Kidney tubule cell (primary cell): ENCODE measurements at regions not wholly inside any gene's neighbourhood (a gene's known extent, or its start where the extent isn't known, plus 50 kb on each side); places are given as distances from the start of the nearest gene placed in this dataset.
"Not testable (repeated sequence)": the region's sequence is repeated elsewhere in the genome, so short reads cannot be mapped to it uniquely, and the experiment has no call there.

Experiments used
- DNase-seq: peaks from one replicate; pipeline ENCODE4 v3.0.0-alpha.2; 2018; ENCODE audit warnings: low spot score

DNA sequence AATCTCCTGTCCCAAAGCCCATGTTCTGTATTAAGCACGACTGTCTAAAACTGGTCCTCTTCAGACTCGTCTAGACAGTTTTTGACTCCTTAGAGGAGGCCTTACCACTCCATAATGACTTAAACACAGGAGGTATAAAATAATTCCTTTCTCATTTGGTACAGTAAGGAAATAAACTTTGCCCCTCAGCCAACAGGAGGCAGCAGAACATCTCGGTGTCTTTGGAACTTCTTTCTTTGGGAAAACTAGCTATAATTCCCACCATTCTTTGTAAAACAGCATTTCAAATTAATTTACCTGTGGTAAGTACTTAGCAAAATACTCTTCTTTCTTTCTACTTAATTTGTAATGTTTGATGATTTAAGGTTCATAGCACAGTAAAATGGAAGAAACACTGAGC lies 292.7 kb upstream of the G2E3 start:
- DNase-seq, result no peak

DNA sequence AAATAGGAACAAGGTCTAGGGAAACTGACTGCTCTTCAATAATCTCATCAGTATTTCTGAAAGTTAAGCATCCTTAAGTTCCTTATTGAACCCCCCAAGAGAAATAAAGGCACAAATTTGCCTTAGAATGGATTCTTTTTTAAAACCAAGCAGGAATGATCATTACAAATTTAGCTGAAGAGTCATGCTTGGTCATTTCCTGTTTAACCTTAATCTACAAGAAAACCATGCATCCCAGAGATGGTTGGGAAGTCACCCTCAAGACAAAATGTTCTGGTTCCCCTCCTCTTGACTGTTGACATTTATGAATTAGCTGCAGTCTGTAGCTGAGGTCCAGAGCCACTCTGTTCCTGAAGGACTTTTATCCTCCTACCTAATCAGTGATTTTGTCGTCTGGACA lies 291.8 kb upstream of the G2E3 start:
- DNase-seq, result peak; percentile 23

DNA sequence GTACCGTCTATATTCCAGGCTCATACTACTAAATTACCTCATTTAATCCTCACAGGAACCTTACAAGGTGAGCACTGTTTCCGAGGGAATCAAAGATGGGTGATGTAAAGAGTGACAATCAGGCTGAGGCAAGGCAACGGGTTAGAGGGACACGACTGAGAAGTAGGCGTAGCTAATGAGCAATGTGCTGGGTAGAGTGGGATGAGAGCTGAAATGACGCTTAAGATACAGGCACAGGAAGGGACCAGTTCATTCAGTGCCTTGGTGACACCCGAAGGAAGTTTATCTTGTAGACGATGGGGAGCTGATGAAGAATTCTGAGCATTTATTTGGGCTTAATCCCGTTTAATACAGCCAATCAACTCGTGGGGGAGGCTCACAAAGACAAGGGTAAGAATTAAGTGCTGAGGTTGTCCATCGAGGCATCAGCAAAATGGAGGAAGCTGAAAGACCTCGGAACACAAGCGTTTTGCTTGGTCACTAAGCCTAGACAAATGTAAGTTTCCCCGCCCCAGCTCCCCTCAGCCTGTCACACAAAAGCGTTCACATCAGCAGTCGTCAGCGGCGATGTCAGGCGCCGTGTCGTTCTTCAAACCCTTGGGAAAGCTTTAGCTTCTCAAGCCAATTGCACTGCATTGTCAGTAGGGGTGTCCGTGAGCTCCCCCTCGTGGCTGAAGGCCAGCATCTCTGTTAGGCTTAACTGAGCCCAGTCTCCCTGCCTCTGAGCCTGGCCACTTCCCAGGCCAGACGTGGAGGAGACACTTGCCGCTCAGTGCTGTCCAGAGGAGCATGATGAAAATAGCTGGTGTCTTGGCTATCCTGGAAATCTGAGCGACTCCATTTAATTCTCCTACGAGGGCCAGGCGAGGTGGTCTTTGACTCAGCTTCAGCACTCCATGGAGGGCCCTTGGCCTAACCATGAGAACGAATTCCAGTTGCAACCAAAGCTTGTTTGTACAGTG lies 288.5 kb upstream of the G2E3 start:
- DNase-seq, result peak; percentile 83

DNA sequence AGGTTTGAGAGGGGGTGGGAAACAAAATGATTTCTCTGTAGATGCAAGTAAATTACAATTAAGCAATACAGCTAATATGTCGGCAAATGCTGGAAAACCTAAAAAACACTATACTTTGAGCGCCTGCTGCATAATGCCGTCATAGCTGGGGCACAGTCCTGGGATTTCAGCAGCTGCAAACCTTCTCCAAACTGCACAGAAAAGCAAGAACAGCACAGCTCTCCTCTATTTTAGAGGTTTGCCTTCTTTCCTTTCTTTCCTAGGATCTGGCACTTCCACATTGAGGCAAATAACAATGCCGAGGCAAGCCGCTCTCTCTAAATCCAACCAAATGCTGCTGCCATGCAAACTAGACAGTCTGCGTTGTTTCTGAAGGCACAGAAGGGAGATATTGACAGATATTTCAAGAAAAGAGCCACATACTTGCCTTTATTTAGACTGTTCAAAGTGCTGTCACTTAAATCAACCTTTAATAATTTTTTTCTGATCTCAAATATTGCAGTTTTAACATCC lies 287.1 kb upstream of the G2E3 start:
- DNase-seq, result no peak

DNA sequence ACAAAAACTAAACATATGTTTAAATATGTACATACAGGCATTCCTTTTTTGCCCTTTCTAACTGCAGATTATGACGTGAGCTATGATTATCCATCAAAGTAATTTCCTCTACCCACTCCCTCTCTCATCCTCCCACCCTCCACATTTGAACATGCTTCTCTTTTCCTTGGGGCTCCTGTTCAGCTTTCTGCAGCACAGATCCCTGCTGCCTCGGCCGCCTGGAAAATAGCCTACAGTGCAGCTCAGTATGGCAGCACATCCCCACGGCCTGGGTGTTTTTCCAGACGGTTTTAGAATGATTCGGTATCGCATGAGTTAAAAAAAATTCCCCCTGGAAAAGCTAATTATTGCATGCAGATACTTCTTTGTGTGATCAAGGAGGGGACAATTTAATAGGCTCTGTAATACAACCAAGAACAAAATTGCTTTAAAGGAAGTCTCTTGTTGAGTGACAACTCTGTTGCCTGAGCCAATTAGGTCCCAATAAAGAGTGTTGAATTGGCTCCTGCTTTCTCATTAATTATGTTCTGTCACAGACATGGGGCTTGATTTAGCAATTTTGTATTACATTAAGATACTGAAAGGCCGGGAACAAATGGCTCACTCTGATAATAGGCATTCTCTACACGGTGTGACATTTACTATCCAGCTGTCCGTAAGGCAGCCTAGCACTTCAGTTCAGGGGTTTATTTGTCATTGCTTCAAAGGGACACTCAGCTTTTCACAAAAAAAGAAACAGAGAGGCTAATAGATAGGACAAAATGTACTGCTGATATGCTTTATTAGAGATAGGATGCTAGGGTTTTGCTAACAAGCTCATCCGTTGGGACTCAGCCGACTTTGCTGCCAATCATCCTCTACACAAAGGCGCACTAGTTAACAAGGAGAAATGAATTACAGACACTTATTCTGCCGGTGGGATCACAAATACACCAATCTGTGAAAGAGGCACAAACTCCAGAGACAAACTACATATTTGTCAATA lies 285.8 kb upstream of the G2E3 start:
- DNase-seq, result no peak

DNA sequence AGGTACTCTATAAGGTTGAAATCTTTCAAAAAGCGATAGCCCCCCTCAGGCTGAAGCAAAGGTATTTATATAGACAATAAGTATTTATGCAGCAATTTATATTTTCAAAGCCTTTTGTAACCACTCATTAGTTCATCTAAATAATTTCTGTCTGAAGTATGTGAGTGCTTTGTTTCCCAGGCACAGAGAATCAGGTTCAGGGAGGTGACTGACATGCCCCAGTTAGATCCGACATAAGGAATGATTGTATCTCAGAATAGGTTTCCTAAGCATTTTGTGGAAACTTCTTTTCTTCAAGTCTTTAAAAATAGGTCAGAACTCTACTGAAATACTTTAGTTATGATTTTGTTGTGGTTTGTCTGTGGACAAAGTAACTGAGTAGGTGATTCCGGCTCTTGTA lies 283.4 kb upstream of the G2E3 start:
- DNase-seq, result no peak

DNA sequence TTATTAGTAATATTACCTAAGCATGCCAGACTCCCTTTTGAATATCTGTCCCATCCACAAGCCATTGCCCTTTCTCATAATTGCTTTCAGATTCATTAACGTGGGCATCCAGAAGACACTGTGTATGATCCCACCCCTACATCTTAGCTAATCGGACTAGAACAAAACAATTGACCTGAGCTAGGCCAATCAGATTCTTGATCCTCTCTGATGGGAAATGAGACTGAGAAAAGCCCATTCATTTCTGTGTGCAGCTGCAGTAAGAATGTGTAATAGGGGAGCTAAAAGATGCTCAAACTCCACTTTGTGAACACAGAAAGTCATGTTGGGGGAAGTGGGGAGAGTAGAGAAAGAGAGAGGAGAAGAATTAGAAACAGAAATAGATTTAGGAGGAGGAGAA lies 281.7 kb upstream of the G2E3 start:
- DNase-seq, result no peak

DNA sequence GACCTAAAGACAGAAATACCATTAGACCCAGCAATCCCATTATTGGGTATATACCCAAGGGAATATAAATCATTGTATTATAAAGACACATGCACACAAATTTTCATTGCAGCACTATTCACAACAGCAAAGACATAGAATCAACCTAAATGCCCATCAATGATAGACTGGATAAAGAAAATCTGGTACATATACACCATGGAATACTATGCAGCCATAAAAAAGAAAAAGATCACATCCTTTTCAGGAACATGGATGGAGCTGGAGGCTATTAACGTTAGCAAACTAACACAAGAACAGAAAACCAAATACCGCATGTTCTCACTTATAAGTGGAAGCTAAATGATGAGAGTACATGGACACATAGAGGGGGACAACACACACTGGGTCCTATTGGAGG lies 280.1 kb upstream of the G2E3 start:
- DNase-seq, result not testable (repeated sequence)

DNA sequence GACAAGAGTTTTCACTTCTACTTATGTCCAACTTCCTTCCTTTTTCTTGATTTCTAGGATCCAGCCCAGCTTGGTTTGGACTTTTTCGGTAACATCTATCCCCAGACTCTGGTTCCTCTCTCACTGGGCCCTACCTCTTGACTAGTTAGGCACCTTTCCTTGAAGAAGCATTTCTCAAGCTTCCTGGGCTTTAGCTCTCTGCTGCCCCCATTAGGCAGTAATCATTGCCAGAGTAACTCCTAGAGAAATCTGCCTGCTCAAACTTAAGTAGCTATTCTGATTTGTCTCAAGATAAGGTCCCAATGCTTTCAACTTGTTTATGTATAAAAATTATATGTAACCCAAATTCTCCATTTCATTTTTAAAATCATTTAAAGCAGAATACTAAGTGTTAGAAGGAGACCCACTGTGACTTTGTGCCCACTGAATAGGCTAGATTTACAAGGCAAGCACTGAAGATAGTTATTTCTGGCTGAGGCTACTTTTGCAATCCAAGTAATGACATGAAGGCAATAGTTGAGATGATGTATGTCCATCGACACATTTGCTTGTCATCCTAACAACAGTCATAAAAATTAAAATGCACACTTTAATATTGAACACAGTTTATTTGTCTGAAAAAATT lies 275.0 kb upstream of the G2E3 start:
- DNase-seq, result peak; percentile 59

DNA sequence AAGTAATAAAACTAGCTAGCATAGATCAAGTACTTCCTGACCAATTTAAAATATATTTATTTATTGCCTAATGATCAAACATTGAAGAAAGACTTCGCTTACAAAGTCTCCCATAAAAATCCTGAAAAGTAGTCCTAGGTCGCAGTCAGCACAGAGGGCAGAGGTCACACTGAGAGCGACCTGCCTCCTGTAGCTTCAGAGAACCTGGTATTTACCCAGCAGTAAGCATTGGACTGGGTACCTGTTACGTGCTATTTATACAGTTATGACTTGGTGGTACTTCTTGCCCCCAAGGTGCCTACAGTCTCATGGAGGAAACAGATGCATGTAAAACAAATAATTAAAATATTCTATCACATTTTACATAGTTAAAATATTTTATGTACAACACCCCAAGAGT lies 274.1 kb upstream of the G2E3 start:
- no peak for DNase-seq

DNA sequence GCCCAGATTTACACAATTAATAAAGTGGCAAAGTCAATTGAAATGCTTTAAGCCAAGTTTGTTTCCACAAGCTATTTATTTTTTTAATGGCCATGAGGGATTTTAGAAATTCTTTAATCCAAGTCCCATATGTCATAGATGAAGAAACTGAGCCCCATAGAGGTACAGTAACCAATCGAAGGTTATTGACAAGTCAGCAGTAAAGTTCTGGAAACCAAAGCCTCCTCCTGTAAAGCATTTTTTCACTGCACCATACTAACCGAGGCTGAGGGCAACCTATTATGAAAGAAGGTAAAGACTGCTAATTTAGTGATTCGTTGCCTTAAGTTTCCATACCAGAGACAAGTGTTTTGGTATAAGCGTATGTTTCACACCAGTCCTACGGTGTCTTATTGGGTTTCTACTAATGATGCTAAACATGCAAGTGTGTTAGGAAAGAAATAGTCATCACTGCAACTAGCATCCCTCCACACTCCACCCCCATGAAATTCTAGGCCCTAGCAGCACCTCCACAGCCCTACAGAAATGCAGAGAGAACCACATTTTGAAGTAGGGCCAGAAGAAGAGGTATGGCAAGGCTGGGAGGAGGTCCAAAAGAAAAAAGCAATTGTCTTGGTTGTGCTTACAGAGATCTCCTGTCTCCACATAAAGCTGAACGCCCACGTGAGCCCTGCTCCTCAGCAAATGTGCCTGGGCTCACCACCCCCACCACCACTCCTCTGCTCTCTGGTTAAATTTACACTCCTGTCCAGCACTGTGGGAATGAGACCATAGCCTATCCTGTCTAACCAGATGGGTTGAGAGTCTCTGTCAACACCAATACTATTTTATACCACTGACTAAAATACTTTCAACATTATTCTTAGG lies 271.1 kb upstream of the G2E3 start:
- DNase-seq, result no peak

DNA sequence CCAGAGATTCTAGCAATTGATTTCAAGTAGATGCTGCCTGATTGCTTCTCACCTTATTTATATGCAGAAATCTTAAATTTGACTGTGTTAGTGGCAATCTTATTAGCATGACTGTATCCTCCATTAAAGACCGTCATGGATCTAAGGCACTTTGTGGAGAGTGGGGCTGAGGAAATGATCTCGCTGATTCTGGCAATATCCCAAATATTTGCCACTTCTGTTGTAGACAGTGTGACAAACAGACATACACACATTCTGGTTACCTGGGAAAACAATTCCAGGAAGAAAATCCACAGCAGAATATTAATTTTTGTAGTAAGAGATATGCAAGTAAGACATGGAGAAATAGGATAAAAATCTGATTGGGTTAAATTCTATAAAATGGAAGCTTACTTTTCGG lies 269.0 kb upstream of the G2E3 start:
- DNase-seq, result peak; percentile 79

DNA sequence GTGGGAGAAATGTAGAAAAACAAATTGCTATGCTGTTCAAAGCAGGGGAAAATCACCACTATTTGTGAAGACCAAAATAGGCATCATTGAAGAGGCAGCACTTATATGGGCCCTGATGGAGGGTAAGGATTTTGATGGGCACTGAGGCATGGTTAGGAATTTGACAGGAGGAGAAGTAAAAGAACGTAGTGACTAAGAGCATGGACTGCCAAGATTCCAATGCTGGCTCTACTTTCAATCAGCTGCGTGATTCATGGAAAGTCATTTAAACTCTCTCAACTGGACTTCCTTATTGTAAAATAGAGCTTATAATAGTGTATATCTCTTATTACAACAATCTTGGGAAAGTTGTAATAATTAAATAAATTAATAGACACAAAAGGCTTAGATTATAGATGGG lies 267.7 kb upstream of the G2E3 start:
- DNase-seq, result peak; percentile 89

DNA sequence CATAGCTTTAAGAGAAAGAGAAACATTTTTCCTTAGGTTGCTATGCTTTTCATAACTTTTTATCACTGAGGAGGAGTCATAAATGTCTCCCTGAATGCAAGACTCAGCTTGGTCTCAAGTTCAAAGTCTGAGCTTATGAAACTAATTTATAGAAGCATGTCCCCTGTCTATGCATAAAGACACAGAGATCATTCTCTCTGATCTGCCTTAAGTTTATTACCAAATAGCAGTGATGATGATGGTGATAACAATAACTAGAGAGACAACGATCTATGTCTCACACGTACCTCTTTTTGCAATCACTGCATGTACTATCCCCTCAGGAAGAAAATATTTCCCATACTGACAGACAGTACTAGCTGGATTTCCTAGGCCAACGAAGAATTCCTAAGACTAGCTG lies 266.4 kb upstream of the G2E3 start:
- DNase-seq, result no peak

DNA sequence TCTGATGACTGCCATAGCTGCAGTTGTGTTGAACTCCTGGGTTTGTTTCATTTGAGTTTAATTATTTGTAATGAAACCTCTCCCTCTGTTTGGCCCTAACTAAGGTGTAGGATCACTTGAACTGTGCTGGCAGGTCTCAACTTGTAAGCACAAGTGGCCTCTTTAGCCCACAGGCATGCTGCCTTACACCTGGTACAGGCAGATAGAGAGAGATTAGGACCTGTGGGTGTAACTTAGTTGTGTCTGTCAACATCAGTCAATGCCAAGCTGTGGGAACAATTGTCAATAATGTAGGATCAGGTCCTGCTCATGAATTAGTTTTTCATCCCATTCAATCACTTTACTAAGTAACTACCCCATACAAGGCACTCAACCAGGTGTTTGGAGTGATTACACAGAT lies 263.0 kb upstream of the G2E3 start:
- DNase-seq, result no peak

DNA sequence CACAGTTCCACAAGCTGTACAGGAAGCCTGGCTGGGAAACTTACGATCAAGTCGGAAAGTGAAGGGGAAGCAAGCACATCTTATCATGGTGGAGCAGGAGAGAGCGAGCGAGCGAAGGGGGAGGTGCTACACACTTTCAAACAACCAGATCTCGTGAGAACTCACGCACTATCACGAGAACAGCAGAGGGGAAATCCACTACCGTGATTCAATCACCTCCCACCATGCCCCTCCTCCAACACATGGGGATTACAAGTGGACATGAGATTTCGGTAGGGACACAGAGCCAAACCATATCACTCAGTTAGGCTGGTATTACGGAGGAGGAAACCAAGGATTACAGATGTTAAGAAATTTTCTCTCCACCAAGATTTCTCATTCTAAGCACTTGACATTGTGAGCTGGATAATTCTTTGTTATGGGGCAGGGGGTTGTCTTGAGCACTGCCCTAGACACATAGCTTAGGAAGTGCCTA lies 262.0 kb upstream of the G2E3 start:
- no peak for DNase-seq

DNA sequence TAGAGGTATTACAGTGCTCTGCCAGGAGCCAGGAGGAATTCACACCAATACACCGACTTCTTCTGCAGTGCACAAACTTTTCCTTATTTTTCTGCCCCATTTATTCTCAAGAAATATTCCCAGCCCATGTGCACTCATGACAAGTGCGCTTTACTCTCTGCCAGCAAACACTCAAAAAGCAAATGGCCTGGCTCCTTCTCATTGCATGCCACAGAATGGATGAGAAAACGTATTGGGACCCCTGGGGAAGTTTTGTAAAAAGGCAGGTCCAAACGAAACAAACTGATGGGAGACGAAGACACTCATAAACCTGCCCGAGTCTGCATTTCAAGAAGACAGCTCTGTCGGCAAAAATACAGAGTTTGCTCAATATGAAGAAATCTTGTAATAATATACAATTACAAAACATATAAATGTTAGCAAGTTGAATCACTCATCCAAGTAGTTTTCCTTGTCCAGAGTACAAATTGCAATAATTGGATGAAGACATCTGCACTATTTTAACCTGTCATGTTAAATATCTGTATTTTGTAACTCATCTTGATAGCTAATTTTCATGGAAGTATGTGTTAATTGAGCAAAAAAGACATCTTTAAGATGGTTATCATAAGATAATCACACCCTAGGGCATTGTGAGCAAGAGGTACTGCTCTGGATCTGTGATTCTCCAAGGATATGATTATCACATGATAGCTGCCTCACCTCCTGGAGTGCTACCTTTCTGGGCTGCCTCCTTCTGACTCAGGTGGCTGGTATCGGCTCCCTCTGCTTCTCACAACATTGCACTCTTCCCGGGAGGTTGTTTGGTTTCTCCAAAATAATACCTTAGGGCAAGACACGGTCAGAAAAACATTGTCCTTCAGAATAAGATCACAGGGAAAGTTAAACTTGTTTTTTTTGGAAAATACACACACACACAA lies 260.8 kb upstream of the G2E3 start:
- DNase-seq, result peak; percentile 61

DNA sequence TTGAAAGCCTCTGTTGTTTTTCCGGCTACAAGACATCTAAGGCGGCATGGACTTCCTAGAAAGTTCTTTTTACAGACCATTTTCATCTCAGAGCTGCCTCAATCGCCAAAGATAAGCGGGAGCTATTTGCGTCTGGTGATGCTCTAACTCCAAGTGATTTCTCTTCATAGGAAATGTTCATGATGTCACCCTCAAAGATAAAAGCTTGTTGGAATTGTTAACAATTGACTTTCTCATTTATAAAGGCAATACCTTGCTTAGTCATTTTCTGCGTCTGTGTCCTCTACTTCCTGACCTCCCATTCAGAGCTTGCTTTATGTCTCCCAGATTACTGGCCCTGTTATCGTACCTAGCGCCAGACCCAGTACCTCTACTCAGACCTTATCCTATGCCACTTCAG lies 259.0 kb upstream of the G2E3 start:
- peak; percentile 4 for DNase-seq

DNA sequence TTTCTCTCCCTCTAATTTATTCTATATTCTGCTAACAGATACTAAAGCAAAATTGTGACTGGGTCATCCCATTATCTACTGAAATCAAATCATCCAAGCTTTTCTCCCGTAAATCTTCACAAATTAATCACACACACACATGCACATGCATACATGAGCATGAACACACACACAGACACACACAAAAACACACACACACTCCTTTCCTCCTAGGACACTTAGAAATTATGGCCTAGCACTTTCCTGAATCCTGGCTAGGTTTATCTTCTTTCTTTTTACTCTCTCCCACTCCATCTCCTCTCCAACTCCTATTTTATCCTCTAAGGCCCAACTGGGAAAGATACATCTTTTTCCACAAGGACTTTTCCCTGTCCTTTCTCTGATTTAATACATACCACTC lies 255.6 kb upstream of the G2E3 start:
- DNase-seq, result no peak

DNA sequence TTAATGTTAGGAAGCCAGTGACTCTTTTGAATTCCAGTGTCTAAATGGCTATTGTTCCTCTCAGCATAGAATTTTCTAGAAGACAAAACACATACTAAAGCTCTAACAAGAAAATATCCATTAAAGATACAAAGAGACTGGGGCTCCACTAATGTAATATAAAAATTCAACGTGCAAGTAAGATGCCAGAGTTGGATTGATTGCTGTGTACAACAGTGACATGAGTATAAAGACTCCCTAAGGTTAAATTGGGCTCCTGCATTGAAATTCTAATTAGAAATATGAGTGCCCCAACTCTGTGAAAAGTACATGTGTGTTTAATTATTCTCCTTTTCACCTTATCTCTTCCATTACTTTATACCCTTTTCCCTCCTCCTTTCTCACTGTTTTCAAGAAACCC lies 253.6 kb upstream of the G2E3 start:
- no peak for DNase-seq
